ENCODE measurements at regions not wholly inside any gene's neighbourhood (a gene's known extent, or its start where the extent isn't known, plus 50 kb on each side); places are given as distances from the start of the nearest gene placed in this dataset.

DNA sequence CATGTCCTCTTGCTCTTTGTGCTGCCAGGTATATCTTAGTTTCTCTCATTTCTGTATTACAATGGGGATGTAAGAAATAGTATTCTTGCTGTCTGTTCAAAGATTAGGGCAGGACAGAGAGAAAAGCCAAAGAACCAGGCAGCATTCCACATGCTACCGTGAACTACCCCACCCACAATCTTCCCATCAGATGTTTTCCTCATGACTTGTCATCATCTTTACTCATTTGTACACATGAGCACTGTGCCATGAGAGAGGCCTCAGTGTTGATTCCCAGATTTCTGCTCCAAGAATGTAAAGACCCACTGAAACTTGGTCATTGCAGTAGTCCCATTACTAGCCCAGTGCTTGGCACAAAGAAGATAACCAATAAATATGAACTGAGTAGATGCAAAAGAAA is 354.6 kb upstream of the RASGEF1B start:
- dilution Hi-C loops (cut with MboI; ENCODE audit: extremely low pct_ligation_motif_present, low sequenced_read_pairs), result no loop called here
- no peak for FAIRE-seq

DNA sequence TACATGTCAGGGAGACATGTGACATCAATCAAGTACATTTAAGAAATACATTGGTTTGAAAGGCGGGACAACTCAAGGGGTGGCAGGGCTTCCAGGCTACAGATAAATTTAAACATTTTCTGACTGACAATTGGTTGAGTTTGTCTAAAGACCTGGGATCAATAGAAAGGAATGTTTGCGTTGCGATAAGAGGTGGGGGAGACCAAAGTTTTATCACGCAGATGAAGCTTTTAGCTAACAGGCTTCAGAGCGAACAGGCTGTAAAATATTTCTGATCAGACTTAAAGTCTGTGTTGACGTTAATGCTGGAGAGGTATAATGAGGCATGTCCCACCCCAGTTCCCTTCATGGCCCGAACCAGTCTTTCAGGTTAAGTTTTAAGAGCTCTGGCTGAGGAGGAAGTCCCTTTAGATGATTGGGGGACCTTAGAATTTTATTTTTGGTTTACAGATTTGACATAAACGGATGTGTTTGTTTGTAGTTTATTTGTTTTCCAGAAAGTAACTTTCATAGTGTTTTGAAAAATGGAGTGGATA is 346.7 kb upstream of the RASGEF1B start:
- TF ChIP-seq, protein P1, sequence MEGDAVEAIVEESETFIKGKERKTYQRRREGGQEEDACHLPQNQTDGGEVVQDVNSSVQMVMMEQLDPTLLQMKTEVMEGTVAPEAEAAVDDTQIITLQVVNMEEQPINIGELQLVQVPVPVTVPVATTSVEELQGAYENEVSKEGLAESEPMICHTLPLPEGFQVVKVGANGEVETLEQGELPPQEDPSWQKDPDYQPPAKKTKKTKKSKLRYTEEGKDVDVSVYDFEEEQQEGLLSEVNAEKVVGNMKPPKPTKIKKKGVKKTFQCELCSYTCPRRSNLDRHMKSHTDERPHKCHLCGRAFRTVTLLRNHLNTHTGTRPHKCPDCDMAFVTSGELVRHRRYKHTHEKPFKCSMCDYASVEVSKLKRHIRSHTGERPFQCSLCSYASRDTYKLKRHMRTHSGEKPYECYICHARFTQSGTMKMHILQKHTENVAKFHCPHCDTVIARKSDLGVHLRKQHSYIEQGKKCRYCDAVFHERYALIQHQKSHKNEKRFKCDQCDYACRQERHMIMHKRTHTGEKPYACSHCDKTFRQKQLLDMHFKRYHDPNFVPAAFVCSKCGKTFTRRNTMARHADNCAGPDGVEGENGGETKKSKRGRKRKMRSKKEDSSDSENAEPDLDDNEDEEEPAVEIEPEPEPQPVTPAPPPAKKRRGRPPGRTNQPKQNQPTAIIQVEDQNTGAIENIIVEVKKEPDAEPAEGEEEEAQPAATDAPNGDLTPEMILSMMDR (optimal IDR thresholded peaks at IDR 0.05 in 1 of 3, IDR thresholded peaks at IDR 0.05 in 1 of 3, conservative IDR thresholded peaks at IDR 0.05 in 1 of 3; ENCODE audit: extremely low read depth in 1 of 3, insufficient read depth in 2 of 3, low read length in 3 of 3), result no peak
- Histone ChIP-seq H2AFZ (ENCODE audit: control insufficient read depth, low read length) (no peak overlapping the region), H4K20me1 (ENCODE audit: control insufficient read depth, extremely low read depth, insufficient read depth, low read length) (no peaks in the 10 kb centered on the region), H3K4me1 (ENCODE audit: control insufficient read depth, extremely low read depth, insufficient read depth, low read length) (no peaks in the 10 kb centered on the region), H3K9me1 (ENCODE audit: control insufficient read depth, extremely low read depth, insufficient read depth, low read length) (no peaks in the 10 kb centered on the region), H3K9me3 (ENCODE audit: control insufficient read depth, low read depth, low read length) (no peaks in the 10 kb centered on the region), H3K9ac (ENCODE audit: control insufficient read depth, extremely low read depth, insufficient read depth, low read length) (no peak overlapping the region), H3K4me3 (ENCODE audit: control insufficient read depth in 2 of 3, extremely low read depth in 1 of 3, insufficient read depth in 2 of 3, low read depth in 1 of 3, low read length in 3 of 3) (no peak overlapping the region), H3K4me2 (ENCODE audit: control insufficient read depth, extremely low read depth, insufficient read depth, low read depth, low read length) (no peak overlapping the region), H3K36me3 (ENCODE audit: control insufficient read depth in 2 of 2, extremely low read depth in 1 of 2, insufficient read depth in 2 of 2, low read length in 2 of 2) (no peaks in the 10 kb centered on the region), H3K79me2 (ENCODE audit: control insufficient read depth, insufficient read depth, low read length) (no peaks in the 10 kb centered on the region), H3K27ac (ENCODE audit: control insufficient read depth, insufficient read depth, low read length) (no peak overlapping the region), H3K27me3 (ENCODE audit: control insufficient read depth, extremely low read depth, insufficient read depth, low read length) (no peaks in the 10 kb centered on the region)
- FAIRE-seq, result no peak
- dilution Hi-C loops (cut with MboI; ENCODE audit: extremely low pct_ligation_motif_present, low sequenced_read_pairs), result no loop called here
- no peak for DNase-seq (ENCODE audit: low read depth, low spot score)

More for the DNA sequence above, 354.6 kb upstream of the RASGEF1B start:
- H4K20me1 ChIP-seq (ENCODE audit: control insufficient read depth, extremely low read depth, insufficient read depth, low read length), result no peaks in the 10 kb centered on the region
- no peaks in the 10 kb centered on the region for H3K9me3 ChIP-seq (ENCODE audit: control insufficient read depth, low read depth, low read length)
- TF ChIP-seq, protein P1 (optimal IDR thresholded peaks at IDR 0.05 in 1 of 3, IDR thresholded peaks at IDR 0.05 in 1 of 3, conservative IDR thresholded peaks at IDR 0.05 in 1 of 3; ENCODE audit: extremely low read depth in 1 of 3, insufficient read depth in 2 of 3, low read length in 3 of 3), result no peak
- TF ChIP-seq EZH2 (IDR thresholded peaks at IDR 0.05; ENCODE audit: low read length), result no peak
- H3K27ac ChIP-seq (ENCODE audit: control insufficient read depth, insufficient read depth, low read length), result no peak overlapping the region
- no peak overlapping the region for H3K4me3 ChIP-seq (ENCODE audit: control insufficient read depth in 2 of 3, extremely low read depth in 1 of 3, insufficient read depth in 2 of 3, low read depth in 1 of 3, low read length in 3 of 3)
- no peak overlapping the region for H3K4me2 ChIP-seq (ENCODE audit: control insufficient read depth, extremely low read depth, insufficient read depth, low read depth, low read length)
- no peaks in the 10 kb centered on the region for H3K36me3 ChIP-seq (ENCODE audit: control insufficient read depth in 2 of 2, extremely low read depth in 1 of 2, insufficient read depth in 2 of 2, low read length in 2 of 2)
- H3K4me1 ChIP-seq (ENCODE audit: control insufficient read depth, extremely low read depth, insufficient read depth, low read length), result no peaks in the 10 kb centered on the region
- no peaks in the 10 kb centered on the region for H3K79me2 ChIP-seq (ENCODE audit: control insufficient read depth, insufficient read depth, low read length)
- H3K9me1 ChIP-seq (ENCODE audit: control insufficient read depth, extremely low read depth, insufficient read depth, low read length), result no peaks in the 10 kb centered on the region
- H3K9ac ChIP-seq (ENCODE audit: control insufficient read depth, extremely low read depth, insufficient read depth, low read length), result no peak overlapping the region
- no peaks in the 10 kb centered on the region for H3K27me3 ChIP-seq (ENCODE audit: control insufficient read depth, extremely low read depth, insufficient read depth, low read length)
- no peak for DNase-seq (ENCODE audit: low read depth, low spot score)
- no peak overlapping the region for H2AFZ ChIP-seq (ENCODE audit: control insufficient read depth, low read length)

Measured in keratinocyte (primary cell).